ENCODE measurements at regions not wholly inside any gene's neighbourhood (a gene's known extent, or its start where the extent isn't known, plus 50 kb on each side); places are given as distances from the start of the nearest gene placed in this dataset.

DNA sequence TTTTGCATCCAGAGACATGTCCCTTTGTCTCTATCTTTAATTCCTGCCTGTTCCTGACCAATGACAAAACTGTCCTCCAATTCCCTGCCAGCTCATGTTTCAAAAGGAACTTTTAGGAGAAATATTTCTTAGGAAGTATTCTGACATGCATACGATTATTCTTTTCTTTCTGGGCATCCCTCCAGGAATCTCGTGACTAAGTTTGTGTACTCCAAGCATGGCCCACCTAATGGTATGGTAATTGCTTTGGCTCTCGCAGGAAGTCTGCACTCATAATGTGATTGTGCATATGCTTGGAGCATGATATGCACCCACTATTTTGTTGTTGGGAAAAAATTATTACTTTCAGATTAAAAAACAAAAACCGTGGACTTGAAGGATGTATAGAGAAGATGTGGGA, 256.4 kb downstream of the PRDM2 start:
- H3K9me3 Mint-ChIP-seq = no peaks in the 10 kb centered on the region

DNA sequence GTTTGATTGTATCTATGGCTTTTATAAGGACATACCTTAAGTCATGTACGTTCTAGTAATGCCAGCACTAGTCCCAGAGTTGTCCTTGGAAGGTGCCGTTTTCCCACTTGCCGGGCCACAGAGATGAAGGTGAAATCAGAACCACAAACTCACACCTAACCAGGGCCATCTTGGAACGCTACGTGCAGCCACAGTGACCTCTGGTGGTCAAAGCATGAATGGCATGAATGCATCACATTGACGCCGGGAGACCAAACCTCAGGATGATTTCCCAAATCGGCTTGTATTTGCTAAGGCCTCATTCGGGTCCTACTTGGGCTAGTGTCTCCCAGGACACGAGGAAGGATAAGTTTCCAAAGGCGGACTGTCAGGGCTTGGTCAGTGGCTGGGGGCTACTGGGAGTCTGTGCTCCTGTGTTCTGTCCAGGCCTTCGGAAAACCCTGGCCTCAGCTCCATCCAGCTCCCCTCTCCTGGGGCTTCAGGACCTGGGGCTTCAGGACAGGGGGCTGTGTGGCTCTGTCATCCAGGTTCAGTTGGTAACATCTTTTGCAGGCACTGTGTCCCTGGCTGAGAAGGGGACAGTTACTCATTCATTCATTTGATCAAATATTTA, 260.5 kb downstream of the PRDM2 start:
- peak; percentile 34 to 52 for DNase-seq (ENCODE audit: low spot score in 2 of 2)
- no peaks in the 10 kb centered on the region for H3K4me1 Mint-ChIP-seq
- no peak for ATAC-seq (replicated peaks; ENCODE audit: extremely low read depth, poor library complexity, severe bottlenecking)
- H3K27ac Mint-ChIP-seq (ENCODE audit: low read depth) = no peak overlapping the region
- H3K27me3 Mint-ChIP-seq = peaks cover 88% of the 10 kb centered on the region
- no peak overlapping the region for H3K4me3 Mint-ChIP-seq
- H3K9me3 Mint-ChIP-seq = no peaks in the 10 kb centered on the region
- no peaks in the 10 kb centered on the region for H3K36me3 Mint-ChIP-seq (ENCODE audit: insufficient read depth)

More for the DNA sequence above, 256.4 kb downstream of the PRDM2 start:
- no peak for DNase-seq (ENCODE audit: low spot score in 2 of 2)
- Mint-ChIP-seq H3K4me1 (no peaks in the 10 kb centered on the region), H3K27ac (ENCODE audit: low read depth) (no peak overlapping the region), H3K36me3 (ENCODE audit: insufficient read depth) (peaks cover 1% of the 10 kb centered on the region), H3K4me3 (no peak overlapping the region), H3K27me3 (peaks cover 48% of the 10 kb centered on the region)
- no peak for ATAC-seq (replicated peaks; ENCODE audit: extremely low read depth, poor library complexity, severe bottlenecking)

DNA sequence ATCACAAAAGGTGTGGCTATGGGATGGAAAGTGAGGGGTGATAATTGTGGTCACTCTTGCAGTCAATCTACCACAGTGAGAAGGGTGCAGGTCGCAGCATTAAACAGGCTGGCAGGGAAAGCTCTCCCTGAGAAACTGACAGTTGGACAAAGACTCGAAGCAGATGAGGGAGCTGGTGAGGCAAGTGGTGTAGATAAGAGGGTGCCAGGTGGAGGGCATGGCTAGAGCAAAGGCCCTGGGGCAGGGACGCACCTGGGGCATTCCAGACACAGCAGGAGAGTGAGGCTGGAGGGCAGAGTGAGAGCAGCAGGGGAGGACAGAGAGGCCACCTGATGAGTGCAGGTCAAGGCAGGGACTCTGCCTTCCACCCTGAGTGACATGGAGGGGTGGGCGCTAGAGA, 264.8 kb downstream of the PRDM2 start:
- ATAC-seq (replicated peaks; ENCODE audit: extremely low read depth, poor library complexity, severe bottlenecking) (no peak), DNase-seq (ENCODE audit: low spot score in 2 of 2) (no peak)
- H3K27ac Mint-ChIP-seq (ENCODE audit: low read depth) = no peak overlapping the region
- no peak overlapping the region for H3K4me3 Mint-ChIP-seq
- H3K4me1 Mint-ChIP-seq = no peaks in the 10 kb centered on the region
- peaks cover 68% of the 10 kb centered on the region for H3K27me3 Mint-ChIP-seq
- no peaks in the 10 kb centered on the region for H3K9me3 Mint-ChIP-seq
- H3K36me3 Mint-ChIP-seq (ENCODE audit: insufficient read depth) = no peaks in the 10 kb centered on the region

DNA sequence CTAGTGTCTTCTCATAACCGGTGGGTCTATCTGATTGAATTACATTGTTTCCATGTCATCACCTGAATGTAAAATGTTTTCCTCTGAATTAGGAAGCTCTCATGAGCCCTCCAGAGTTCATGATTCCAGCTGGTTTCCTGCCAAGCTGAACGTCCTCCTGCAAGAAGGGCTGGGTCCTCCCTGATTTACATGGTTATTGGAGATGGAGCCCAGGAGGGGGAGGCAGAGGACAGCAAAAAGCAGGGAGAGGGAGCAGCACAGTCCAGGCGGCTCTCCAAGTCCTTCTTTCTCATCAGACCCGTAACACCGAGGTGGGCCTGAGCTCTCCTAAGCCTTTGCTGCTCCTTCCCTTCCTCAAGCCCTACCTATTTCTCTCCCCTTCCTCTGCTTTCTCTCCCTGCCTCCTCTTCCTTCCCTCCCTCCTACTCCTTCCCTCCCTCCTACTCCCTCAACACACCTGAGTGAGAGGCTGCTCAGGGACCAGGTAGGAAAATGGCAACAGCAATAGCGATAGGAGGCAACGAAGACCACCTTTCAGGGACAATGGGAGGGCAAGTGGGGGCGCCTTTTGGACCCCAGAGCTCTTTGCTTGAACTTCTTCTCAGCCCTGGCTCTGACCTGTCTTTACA, 265.9 kb downstream of the PRDM2 start:
- DNase-seq (ENCODE audit: low spot score in 2 of 2) (no peak), ATAC-seq (replicated peaks; ENCODE audit: extremely low read depth, poor library complexity, severe bottlenecking) (no peak)
- no peaks in the 10 kb centered on the region for H3K4me1 Mint-ChIP-seq
- no peak overlapping the region for H3K27ac Mint-ChIP-seq (ENCODE audit: low read depth)
- H3K36me3 Mint-ChIP-seq (ENCODE audit: insufficient read depth) = no peaks in the 10 kb centered on the region
- H3K27me3 Mint-ChIP-seq = peaks cover 64% of the 10 kb centered on the region
- no peaks in the 10 kb centered on the region for H3K9me3 Mint-ChIP-seq
- H3K4me3 Mint-ChIP-seq = no peak overlapping the region

GRCh38 chr1:13967707-13968106, 267.7 kb downstream of the PRDM2 start:
- Mint-ChIP-seq H3K4me1 (no peaks in the 10 kb centered on the region), H3K9me3 (peaks cover 5% of the 10 kb centered on the region), H3K27ac (ENCODE audit: low read depth) (no peak overlapping the region), H3K4me3 (no peak overlapping the region), H3K36me3 (ENCODE audit: insufficient read depth) (no peaks in the 10 kb centered on the region), H3K27me3 (peaks cover 45% of the 10 kb centered on the region)
- ATAC-seq (replicated peaks; ENCODE audit: extremely low read depth, poor library complexity, severe bottlenecking) (no peak), DNase-seq (ENCODE audit: low spot score in 2 of 2) (no peak)

DNA sequence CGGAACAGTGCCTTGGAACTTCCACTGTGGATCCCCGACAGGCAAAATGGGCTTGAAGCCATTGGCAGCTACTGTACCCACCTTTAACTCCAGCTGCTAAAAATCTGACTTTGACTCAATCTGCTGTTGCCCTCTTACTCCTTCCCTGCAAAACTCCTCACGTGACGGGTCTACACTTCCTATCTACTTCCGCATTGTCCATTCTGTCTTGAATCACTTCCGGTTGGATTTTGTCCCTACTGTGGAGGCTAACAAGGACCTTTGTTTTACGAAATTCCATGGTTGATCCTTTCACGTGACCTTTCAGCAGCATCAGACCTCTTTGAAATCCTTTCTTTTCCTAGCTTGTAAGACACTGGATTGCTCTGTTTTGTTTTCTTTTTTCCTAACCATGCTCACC, 268.4 kb downstream of the PRDM2 start:
- H3K4me3 Mint-ChIP-seq = no peak overlapping the region
- H3K27me3 Mint-ChIP-seq = peaks cover 44% of the 10 kb centered on the region
- H3K4me1 Mint-ChIP-seq = no peaks in the 10 kb centered on the region
- ATAC-seq (replicated peaks; ENCODE audit: extremely low read depth, poor library complexity, severe bottlenecking) = no peak
- DNase-seq (ENCODE audit: low spot score in 2 of 2) = no peak
- no peak overlapping the region for H3K27ac Mint-ChIP-seq (ENCODE audit: low read depth)
- H3K36me3 Mint-ChIP-seq (ENCODE audit: insufficient read depth) = no peaks in the 10 kb centered on the region
- peaks cover 5% of the 10 kb centered on the region for H3K9me3 Mint-ChIP-seq

DNA sequence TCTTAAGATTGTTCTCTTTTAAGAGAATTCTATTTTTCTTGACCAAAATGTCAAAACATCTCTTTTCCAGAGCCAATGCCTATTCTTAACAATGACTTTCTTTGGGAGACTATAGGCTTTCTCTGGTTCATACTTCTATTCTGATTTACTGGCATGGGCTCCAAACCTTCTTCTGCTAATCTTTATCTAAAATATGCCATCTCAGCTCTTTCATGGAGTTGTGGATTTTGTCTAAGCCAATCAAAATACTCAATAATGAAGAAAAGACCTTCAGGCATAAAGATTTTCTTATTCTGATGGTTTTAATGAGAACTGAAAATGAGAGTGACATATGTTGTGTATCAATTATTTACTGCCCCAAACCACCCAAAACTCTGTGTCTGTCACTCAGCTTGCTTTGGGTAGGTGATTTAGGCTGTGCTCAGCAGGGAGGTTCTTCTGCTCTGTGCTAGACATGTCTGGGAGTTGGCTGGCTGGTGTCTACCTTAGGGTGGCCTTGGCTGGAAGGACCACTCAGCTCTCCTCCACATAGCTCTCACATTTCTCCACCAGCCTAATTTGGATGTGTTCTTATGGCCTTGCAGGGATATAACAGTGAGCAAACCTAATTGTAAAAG, 270.8 kb downstream of the PRDM2 start:
- H3K9me3 Mint-ChIP-seq = peaks cover 5% of the 10 kb centered on the region
- DNase-seq (ENCODE audit: low spot score in 2 of 2) (no peak), ATAC-seq (replicated peaks; ENCODE audit: extremely low read depth, poor library complexity, severe bottlenecking) (no peak)
- no peak overlapping the region for H3K4me3 Mint-ChIP-seq
- H3K36me3 Mint-ChIP-seq (ENCODE audit: insufficient read depth) = no peaks in the 10 kb centered on the region
- peaks cover 45% of the 10 kb centered on the region for H3K27me3 Mint-ChIP-seq
- no peak overlapping the region for H3K27ac Mint-ChIP-seq (ENCODE audit: low read depth)
- H3K4me1 Mint-ChIP-seq = no peaks in the 10 kb centered on the region

DNA sequence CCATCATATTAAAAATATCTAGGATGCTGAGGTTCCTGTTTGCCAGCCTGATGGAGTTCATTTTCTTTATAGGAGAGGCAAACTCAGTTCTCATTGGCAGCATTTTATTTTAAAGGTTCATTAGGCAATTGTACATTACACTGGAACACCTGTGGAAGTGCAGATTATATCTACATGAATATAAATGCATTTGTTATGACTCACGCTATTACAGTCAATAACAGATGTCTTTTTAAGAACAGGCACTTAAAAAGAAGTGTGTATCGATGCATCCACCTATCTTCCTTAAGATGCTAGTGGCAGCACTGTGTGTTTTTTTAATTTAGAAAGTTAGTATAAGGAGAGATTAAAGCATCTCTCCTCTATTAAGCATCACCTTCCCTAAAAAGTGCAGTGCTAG, 276.5 kb downstream of the PRDM2 start:
- no peaks in the 10 kb centered on the region for H3K36me3 Mint-ChIP-seq (ENCODE audit: insufficient read depth)
- ATAC-seq (replicated peaks; ENCODE audit: extremely low read depth, poor library complexity, severe bottlenecking) (no peak), DNase-seq (ENCODE audit: low spot score in 2 of 2) (no peak)
- no peaks in the 10 kb centered on the region for H3K4me1 Mint-ChIP-seq
- H3K4me3 Mint-ChIP-seq = no peak overlapping the region
- H3K9me3 Mint-ChIP-seq = peaks cover 5% of the 10 kb centered on the region
- H3K27ac Mint-ChIP-seq (ENCODE audit: low read depth) = no peak overlapping the region
- H3K27me3 Mint-ChIP-seq = peaks cover 44% of the 10 kb centered on the region

DNA sequence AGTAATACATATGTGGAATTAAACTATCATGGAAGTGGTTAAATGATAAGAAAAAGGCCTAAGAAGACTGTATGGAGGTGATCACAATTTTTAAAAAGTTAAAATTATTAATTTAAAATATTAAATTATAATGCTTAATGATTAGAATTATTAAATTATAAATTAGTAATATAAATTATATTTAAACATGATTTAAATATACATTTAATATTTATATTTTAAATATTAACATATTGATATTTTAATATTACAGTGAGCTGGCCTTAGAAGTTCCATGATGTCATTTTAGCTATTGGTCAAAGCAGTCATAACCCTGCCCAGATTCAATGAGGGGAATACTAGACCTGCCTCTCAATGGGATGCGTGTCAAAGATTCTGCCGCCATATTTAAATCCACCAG, 281.2 kb downstream of the PRDM2 start:
- H3K27me3 Mint-ChIP-seq = peaks cover 21% of the 10 kb centered on the region
- ATAC-seq (replicated peaks; ENCODE audit: extremely low read depth, poor library complexity, severe bottlenecking) = no peak

GRCh38 chr1:13983393-13983792, 283.4 kb downstream of the PRDM2 start:
- Mint-ChIP-seq H3K27me3 (peaks cover 18% of the 10 kb centered on the region), H3K27ac (ENCODE audit: low read depth) (no peak overlapping the region), H3K4me1 (no peaks in the 10 kb centered on the region), H3K9me3 (peaks cover 3% of the 10 kb centered on the region), H3K36me3 (ENCODE audit: insufficient read depth) (no peaks in the 10 kb centered on the region), H3K4me3 (no peak overlapping the region)
- DNase-seq (ENCODE audit: low spot score in 2 of 2) (no peak), ATAC-seq (replicated peaks; ENCODE audit: extremely low read depth, poor library complexity, severe bottlenecking) (no peak)

More for the DNA sequence above, 281.2 kb downstream of the PRDM2 start:
- Mint-ChIP-seq H3K9me3 (no peaks in the 10 kb centered on the region), H3K27ac (ENCODE audit: low read depth) (no peak overlapping the region), H3K36me3 (ENCODE audit: insufficient read depth) (no peaks in the 10 kb centered on the region), H3K4me3 (no peak overlapping the region), H3K4me1 (no peaks in the 10 kb centered on the region)
- DNase-seq (ENCODE audit: low spot score in 2 of 2) = no peak

GRCh38 chr1:13990939-13991338, 291.0 kb downstream of the PRDM2 start:
- no peaks in the 10 kb centered on the region for H3K4me1 Mint-ChIP-seq
- H3K9me3 Mint-ChIP-seq = peaks cover 7% of the 10 kb centered on the region
- H3K36me3 Mint-ChIP-seq (ENCODE audit: insufficient read depth) = no peaks in the 10 kb centered on the region
- no peak overlapping the region for H3K27ac Mint-ChIP-seq (ENCODE audit: low read depth)
- DNase-seq (ENCODE audit: low spot score in 2 of 2) = no peak
- ATAC-seq (replicated peaks; ENCODE audit: extremely low read depth, poor library complexity, severe bottlenecking) = no peak
- H3K4me3 Mint-ChIP-seq = no peak overlapping the region
- H3K27me3 Mint-ChIP-seq = peaks cover 73% of the 10 kb centered on the region

GRCh38 chr1:13992489-13993285, 292.7 kb downstream of the PRDM2 start:
- peaks cover 11% of the 10 kb centered on the region for H3K9me3 Mint-ChIP-seq
- peaks cover 69% of the 10 kb centered on the region for H3K27me3 Mint-ChIP-seq
- no peak overlapping the region for H3K27ac Mint-ChIP-seq (ENCODE audit: low read depth)

More at GRCh38 chr1:13992489-13993285, 292.7 kb downstream of the PRDM2 start:
- ATAC-seq (replicated peaks; ENCODE audit: extremely low read depth, poor library complexity, severe bottlenecking) (no peak), DNase-seq (ENCODE audit: low spot score in 2 of 2) (no peak)
- no peak overlapping the region for H3K4me3 Mint-ChIP-seq
- H3K4me1 Mint-ChIP-seq = no peaks in the 10 kb centered on the region
- H3K36me3 Mint-ChIP-seq (ENCODE audit: insufficient read depth) = no peaks in the 10 kb centered on the region

Measured in central memory CD8-positive, alpha-beta T cell (primary cell).